ENCODE measurements at regions not wholly inside any gene's neighbourhood (a gene's known extent, or its start where the extent isn't known, plus 50 kb on each side); places are given as distances from the start of the nearest gene placed in this dataset.

- TF ChIP-seq EZH2 (IDR thresholded peaks at IDR 0.05; ENCODE audit: insufficient read depth, poor library complexity, severe bottlenecking) (no peak), EZH2phosphoT487 (IDR thresholded peaks at IDR 0.05; ENCODE audit: insufficient read depth, low read depth) (no peak)
- in situ Hi-C loops (cut with MboI): no loop called here
Measured at GRCh38 chr2:58954880-58955385, 713.8 kb upstream of the FANCL start.

DNA sequence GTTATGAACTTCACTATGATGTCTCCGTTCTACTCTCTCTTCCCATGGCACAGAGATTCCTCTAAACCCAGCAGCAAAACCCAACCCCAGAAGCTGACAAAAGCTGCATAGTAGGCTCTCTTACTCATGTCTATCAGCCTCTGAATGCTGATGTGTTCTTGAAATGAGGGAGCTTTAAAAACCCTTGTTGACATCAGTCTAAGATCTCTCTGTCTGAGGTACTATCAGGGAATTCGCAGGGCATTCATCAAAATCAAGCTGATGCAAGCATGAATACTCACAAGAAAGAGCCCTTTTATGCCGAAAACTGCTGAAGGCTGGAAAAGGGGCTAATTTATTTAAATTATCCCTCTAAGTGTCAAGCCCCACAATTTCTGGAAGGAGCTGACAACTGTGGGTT lies 710.6 kb upstream of the FANCL start:
- Histone ChIP-seq H3K36me3 (ENCODE audit: low read depth) (no peaks in the 10 kb centered on the region), H3K27me3 (replicated peaks; ENCODE audit: insufficient read depth) (no peaks in the 10 kb centered on the region), H3K4me2 (ENCODE audit: unreplicated experiment) (no peak overlapping the region), H3F3A (ENCODE audit: insufficient read depth) (no peaks in the 10 kb centered on the region), H3K9me2 (ENCODE audit: insufficient read depth) (no peaks in the 10 kb centered on the region), H3K4me3 (no peak overlapping the region), H3K9ac (no peak overlapping the region), H3K9me3 (ENCODE audit: low read depth) (no peaks in the 10 kb centered on the region), H3K27ac (no peak overlapping the region), H3K79me2 (ENCODE audit: insufficient read depth) (no peaks in the 10 kb centered on the region), H2AFZ (no peak overlapping the region), H3K4me1 (ENCODE audit: insufficient read depth) (no peaks in the 10 kb centered on the region), H4K20me1 (ENCODE audit: insufficient read depth) (no peaks in the 10 kb centered on the region)
- TF ChIP-seq EZH2 (IDR thresholded peaks at IDR 0.05; ENCODE audit: insufficient read depth, poor library complexity, severe bottlenecking) (no peak), EZH2phosphoT487 (IDR thresholded peaks at IDR 0.05; ENCODE audit: insufficient read depth, low read depth) (no peak)
- in situ Hi-C loops (cut with MboI): no loop called here
- WGBS, 2 experiments (ENCODE audit: low coverage in 1 of 2, low lambda C conversion rate in 2 of 2, missing lambda C conversion rate in 2 of 2): 80 to 86% methylated on average over 3 of the region's 3 CpGs
- no peak for DNase-seq

More at GRCh38 chr2:58954880-58955385, 713.8 kb upstream of the FANCL start:
- WGBS, 2 experiments (ENCODE audit: low coverage in 1 of 2, low lambda C conversion rate in 2 of 2, missing lambda C conversion rate in 2 of 2): 80 to 84% methylated on average over 11 of the region's 11 CpGs
- Histone ChIP-seq H3K9me3 (ENCODE audit: low read depth) (no peaks in the 10 kb centered on the region), H3K4me1 (ENCODE audit: insufficient read depth) (no peaks in the 10 kb centered on the region), H3K36me3 (ENCODE audit: low read depth) (no peaks in the 10 kb centered on the region), H3K9me2 (ENCODE audit: insufficient read depth) (no peaks in the 10 kb centered on the region), H4K20me1 (ENCODE audit: insufficient read depth) (no peaks in the 10 kb centered on the region), H2AFZ (no peak overlapping the region), H3K4me3 (no peak overlapping the region), H3K27ac (no peak overlapping the region), H3K79me2 (ENCODE audit: insufficient read depth) (no peaks in the 10 kb centered on the region), H3K4me2 (ENCODE audit: unreplicated experiment) (no peak overlapping the region), H3K9ac (no peak overlapping the region), H3F3A (ENCODE audit: insufficient read depth) (no peaks in the 10 kb centered on the region), H3K27me3 (replicated peaks; ENCODE audit: insufficient read depth) (no peaks in the 10 kb centered on the region; the same call in 1 of the 2 replicates)
- DNase-seq: no peak

GRCh38 chr2:58950795-58951462 lies 709.8 kb upstream of the FANCL start:
- in situ Hi-C loops (cut with MboI): no loop called here
- no peak overlapping the region for H2AFZ ChIP-seq
- WGBS, 2 experiments (ENCODE audit: low coverage in 1 of 2, low lambda C conversion rate in 2 of 2, missing lambda C conversion rate in 2 of 2): 59 to 62% methylated on average over 4 of the region's 4 CpGs
- no peak for DNase-seq
- H3F3A ChIP-seq (ENCODE audit: insufficient read depth): no peaks in the 10 kb centered on the region
- no peaks in the 10 kb centered on the region for H3K9me2 ChIP-seq (ENCODE audit: insufficient read depth)
- H3K4me1 ChIP-seq (ENCODE audit: insufficient read depth): no peaks in the 10 kb centered on the region
- no peak overlapping the region for H3K4me3 ChIP-seq
- H3K27ac ChIP-seq: no peak overlapping the region
- H3K9ac ChIP-seq: no peak overlapping the region
- no peak overlapping the region for H3K4me2 ChIP-seq (ENCODE audit: unreplicated experiment)
- no peaks in the 10 kb centered on the region for H3K36me3 ChIP-seq (ENCODE audit: low read depth)
- no peaks in the 10 kb centered on the region for H3K27me3 ChIP-seq (replicated peaks; ENCODE audit: insufficient read depth)
- no peaks in the 10 kb centered on the region for H3K79me2 ChIP-seq (ENCODE audit: insufficient read depth)
- no peaks in the 10 kb centered on the region for H3K9me3 ChIP-seq (ENCODE audit: low read depth)
- H4K20me1 ChIP-seq (ENCODE audit: insufficient read depth): no peaks in the 10 kb centered on the region
- no peak for TF ChIP-seq EZH2phosphoT487 (IDR thresholded peaks at IDR 0.05; ENCODE audit: insufficient read depth, low read depth)
- no peak for TF ChIP-seq EZH2 (IDR thresholded peaks at IDR 0.05; ENCODE audit: insufficient read depth, poor library complexity, severe bottlenecking)

DNA sequence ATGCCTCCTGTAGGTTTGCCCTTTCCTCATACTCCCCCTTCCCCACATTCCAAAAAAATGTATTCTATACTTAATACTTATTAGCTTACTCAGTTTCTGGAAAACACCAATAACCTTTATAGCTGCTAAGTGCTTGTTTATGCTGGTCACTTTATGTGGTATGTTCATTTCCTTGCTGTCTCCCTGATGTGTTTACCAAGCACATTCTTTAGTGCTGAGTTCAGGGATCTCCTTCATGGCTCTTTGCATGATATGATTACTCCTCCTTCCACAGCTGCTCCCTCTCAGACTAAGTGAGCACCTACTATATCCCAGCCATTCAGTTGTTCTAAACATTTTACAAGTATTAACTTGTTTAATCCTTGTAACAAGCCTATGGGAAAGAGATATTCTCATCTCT lies 698.3 kb upstream of the FANCL start:
- TF ChIP-seq EZH2 (IDR thresholded peaks at IDR 0.05; ENCODE audit: insufficient read depth, poor library complexity, severe bottlenecking) (no peak), EZH2phosphoT487 (IDR thresholded peaks at IDR 0.05; ENCODE audit: insufficient read depth, low read depth) (no peak)
- no peaks in the 10 kb centered on the region for H3K36me3 ChIP-seq (ENCODE audit: low read depth)
- H3K79me2 ChIP-seq (ENCODE audit: insufficient read depth): no peaks in the 10 kb centered on the region
- H3F3A ChIP-seq (ENCODE audit: insufficient read depth): peaks cover 6% of the 10 kb centered on the region; the same call in 1 of the 2 replicates
- H3K4me2 ChIP-seq (ENCODE audit: unreplicated experiment): no peak overlapping the region
- DNase-seq: peak; percentile 58
- 0 out of 2 replicates have a peak, but pooled peaks cover 5% of the 10 kb centered on the region for H3K4me1 ChIP-seq (ENCODE audit: insufficient read depth)
- in situ Hi-C loops (cut with MboI): no loop called here
- no peak overlapping the region for H3K4me3 ChIP-seq
- H3K27ac ChIP-seq: 0 out of 2 replicates have a peak overlapping the region, but pooled peaks have one; percentile 20
- no peaks in the 10 kb centered on the region; the same call in 1 of the 2 replicates for H3K27me3 ChIP-seq (replicated peaks; ENCODE audit: insufficient read depth)
- H2AFZ ChIP-seq: no peak overlapping the region
- no peaks in the 10 kb centered on the region for H3K9me3 ChIP-seq (ENCODE audit: low read depth)
- H4K20me1 ChIP-seq (ENCODE audit: insufficient read depth): no peaks in the 10 kb centered on the region
- no peak overlapping the region for H3K9ac ChIP-seq
- no peaks in the 10 kb centered on the region for H3K9me2 ChIP-seq (ENCODE audit: insufficient read depth)

Data from GM23248 (cell line).